HG03066 (cell line): ENCODE measurements at regions not wholly inside any gene's neighbourhood (a gene's known extent, or its start where the extent isn't known, plus 50 kb on each side); places are given as distances from the start of the nearest gene placed in this dataset.
"Not testable (repeated sequence)": the region's sequence is repeated elsewhere in the genome, so short reads cannot be mapped to it uniquely, and the experiment has no call there.

Source experiments
- ATAC-seq: cut with Tn5 transposase; IDR thresholded peaks from one replicate; pipeline ENCODE4 v1.9.1; 2021; ENCODE audit warnings: low read depth; ENCODE audit not compliant: unreplicated experiment

DNA sequence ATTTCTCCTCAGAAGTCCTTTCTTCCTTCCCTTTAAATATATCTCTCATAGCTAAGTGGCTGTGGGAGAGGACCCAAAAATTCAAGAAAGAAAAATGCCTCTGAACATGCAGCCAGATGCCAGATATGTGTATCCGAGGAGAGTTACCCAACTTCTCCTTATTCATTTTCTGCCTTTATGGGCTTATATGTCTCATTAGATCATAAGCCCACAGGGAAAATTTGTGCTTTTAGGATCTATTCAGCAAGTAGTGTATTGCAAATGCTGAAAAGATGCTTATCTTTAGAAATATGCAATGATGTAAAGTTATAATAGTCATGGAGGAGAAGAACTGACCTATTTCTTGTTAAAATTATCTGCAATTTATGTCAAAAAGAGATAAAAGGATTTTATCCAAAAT, 371.8 kb upstream of the NOCT start:
- no peak for ATAC-seq

DNA sequence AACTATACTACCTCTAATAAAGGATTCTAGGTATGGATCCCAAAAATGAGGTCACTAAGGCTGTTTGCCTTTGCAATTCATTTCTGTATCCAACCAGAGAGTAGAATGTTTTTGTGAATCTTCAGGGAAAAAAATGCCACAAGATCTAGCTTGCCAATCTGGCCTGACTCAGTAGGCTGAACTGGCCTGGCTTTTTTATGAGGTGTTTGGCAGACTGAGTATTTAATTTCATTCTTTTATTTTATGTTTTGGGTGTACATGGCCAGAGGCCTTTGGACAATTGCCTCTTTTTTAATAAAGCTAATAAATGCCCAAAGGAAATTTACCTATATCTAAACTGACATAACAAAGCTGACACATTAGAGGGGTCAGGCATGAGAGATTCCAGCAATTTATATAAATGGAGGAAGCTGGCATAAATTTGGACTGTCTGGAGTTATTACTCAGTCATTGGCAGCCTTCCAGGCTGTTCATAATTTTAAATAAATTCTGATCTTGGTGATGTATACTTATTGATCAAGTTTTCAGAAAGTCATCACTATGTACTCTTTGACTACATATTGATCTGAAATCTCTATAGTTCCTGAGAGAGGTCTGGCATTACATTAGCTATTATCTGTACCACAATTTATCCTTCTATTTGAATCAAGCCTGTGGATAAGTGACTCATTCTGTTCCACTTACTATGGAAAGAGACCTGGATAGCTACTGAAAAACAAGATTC, 376.4 kb upstream of the NOCT start:
- ATAC-seq: no peak

DNA sequence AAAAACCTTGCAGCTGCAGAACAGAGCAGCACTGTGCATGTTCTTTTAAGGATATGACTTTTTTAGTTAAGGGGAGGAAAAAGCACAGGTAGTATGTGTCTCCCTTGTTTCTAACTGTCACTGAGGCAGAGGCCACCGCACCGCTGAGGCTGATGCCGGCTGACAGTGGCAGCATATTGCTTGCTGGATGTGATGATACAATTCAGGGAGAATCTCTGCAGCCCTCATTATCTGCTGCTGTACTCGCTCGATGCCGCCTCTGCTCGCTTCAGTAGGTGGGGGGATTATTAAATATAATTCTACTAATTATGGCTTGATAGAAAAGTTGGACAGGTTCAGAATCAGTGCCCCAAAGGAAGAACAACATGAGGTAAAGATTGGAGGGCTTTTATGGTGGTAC, 378.8 kb upstream of the NOCT start:
- no peak for ATAC-seq

GRCh38 chr4:138634915-138635314, 380.7 kb upstream of the NOCT start:
- ATAC-seq: no peak

GRCh38 chr4:138633580-138633904, 382.0 kb upstream of the NOCT start:
- no peak for ATAC-seq

GRCh38 chr4:138632856-138633579, 382.6 kb upstream of the NOCT start:
- no peak for ATAC-seq

DNA sequence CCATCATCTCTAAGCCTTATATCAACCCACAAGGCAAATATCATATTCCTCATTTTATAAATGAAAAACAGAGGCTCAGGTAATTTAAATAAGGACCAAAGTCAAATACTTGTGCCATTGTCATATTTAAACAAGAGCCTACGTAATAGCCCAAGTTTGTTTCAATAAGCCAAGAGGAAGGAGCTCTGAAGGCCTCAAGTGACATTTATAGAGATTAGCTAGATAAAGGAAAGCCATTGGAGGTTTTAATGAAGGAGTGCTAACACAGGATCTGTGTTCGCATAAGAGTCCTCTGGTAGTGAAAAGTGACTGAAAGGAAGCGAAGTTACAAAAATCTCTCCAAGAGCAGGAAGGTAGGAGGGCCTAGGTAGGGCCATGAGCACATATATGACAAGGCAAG, 384.9 kb upstream of the NOCT start:
- ATAC-seq: no peak

DNA sequence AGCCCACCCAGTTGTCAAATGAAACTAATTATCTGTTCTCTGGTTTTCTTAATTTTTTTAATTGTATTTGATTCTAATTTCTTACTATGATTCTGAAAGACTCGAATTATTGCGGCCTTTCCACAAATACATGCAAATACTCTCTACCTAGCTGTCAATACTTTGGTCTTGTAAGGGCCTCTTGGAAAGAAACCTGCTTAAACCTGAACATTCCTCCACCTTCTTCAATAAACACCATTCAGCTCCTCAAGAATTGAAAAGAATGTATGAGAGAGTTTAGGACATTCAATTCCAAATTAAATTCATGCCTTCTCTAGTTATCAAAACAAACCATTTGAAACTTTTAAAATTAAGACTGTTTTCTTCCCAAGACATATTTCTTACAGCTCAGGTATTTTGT, 385.9 kb upstream of the NOCT start:
- no peak for ATAC-seq

DNA sequence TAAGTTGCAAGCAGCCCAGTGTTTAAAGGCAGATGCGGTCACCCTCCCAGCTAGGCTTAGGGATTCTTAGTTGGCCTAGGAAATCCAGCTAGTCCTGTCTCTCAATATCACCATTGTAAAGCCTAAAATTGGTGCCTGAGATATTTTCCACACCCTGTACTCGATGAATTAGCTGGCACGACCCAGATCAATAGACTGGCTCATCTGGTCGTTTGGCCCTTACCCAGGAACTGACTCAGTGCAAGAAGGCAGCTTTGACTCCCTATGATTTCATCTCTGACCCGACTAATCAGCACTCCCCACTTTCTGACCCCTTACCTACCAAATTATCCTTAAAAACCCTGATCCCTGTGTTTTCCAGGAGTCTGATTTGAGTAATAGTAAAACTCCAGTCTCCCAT, 384.9 kb upstream of the SLC7A11 start:
- ATAC-seq: no peak

GRCh38 chr4:138622362-138622761, 380.2 kb upstream of the SLC7A11 start:
- not testable (repeated sequence) for ATAC-seq

DNA sequence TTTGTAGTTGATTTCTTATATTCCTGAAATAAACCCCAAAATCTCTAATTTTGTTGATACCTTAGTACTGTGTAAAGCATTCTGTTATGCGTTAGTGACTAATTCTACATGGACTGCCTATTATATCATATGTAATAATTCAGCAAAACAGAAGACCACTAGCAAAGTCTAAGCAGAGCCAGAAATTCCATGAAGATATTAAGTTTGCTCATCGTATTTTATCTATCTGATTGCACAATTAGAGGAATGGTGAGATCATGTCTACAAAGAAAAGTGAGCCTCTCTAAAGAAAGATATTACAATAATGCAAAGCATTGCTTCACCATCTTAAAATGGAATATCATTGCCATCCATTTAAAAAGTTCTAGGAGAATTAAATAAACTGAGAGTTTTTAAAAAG, 374.6 kb upstream of the SLC7A11 start:
- no peak for ATAC-seq

- no peak for ATAC-seq
Measured at GRCh38 chr4:138614398-138615142, 372.4 kb upstream of the SLC7A11 start.

GRCh38 chr4:138612428-138612827, 370.3 kb upstream of the SLC7A11 start:
- no peak for ATAC-seq

DNA sequence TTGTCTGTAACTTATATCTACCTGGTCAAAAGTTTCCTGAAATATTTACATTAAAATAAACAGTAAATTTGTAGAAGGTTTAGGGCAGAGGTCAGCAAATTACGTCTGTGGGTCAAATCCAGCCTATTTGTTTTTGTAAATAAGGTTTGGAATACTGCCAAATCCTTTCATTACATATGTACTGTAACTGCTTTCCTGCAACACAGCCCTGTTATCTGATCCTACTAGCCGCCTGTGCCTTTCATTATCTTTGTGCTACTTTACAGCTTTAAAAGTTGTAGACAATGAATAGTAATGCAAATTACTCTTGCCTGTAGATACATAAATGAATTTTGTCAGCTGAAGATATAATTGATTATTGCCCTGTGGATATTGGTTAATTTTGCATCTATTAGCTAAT, 369.6 kb upstream of the SLC7A11 start:
- no peak for ATAC-seq

- ATAC-seq: no peak
Measured at GRCh38 chr4:138611017-138611416, 368.9 kb upstream of the SLC7A11 start.

GRCh38 chr4:138609943-138610350, 367.8 kb upstream of the SLC7A11 start:
- peak; percentile 63 for ATAC-seq

GRCh38 chr4:138604556-138604955, 362.4 kb upstream of the SLC7A11 start:
- no peak for ATAC-seq

GRCh38 chr4:138602664-138603063, 360.5 kb upstream of the SLC7A11 start:
- ATAC-seq: no peak

GRCh38 chr4:138599965-138600364, 357.8 kb upstream of the SLC7A11 start:
- no peak for ATAC-seq

DNA sequence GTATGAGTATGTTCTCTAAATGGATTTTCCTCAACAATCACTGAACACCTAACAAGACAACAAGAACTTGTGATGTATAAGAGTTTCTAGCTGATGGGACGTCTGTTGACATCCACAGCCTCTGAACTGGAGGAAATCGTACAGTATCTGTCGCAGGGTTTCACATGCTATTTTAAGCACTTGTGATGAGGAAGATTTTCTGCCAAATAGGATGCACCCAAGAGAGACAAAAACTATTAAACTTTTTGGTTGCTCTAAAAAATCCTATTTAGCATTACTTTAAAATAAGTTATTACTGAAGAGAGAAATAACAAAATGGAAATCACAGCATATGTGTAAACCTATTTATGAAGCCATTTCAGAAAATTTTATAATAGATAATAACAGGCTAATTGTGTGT, 356.1 kb upstream of the SLC7A11 start:
- no peak for ATAC-seq

DNA sequence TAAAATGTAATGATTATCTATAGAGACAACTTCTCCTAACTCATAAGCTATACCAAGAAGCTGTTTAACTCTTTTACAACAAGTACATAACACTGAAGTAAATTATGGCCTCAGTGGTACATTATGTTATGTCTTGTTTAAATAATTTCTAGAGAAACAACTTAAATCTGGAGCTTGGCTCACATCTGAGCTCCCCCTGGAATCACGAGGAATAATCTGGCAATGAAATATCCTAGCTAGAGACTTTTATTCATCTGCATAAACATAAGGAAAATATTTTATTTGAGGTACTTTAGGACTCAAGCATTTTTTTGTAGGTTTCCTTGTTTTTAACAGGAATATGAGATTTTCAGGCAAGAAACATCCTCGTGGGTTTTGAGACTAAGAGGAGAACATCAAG, 354.7 kb upstream of the SLC7A11 start:
- no peak for ATAC-seq
